C1 segment of cervical spinal cord (tissue), 14 donors: ENCODE measurements at regions not wholly inside any gene's neighbourhood (a gene's known extent, or its start where the extent isn't known, plus 50 kb on each side); places are given as distances from the start of the nearest gene placed in this dataset.
"Not testable (repeated sequence)": the region's sequence is repeated elsewhere in the genome, so short reads cannot be mapped to it uniquely, and the experiment has no call there.

ENCODE experiments used
- DNase-seq, 14 donors: peaks; one replicate each; lab custom pipeline; 2025; lab: John Stamatoyannopoulos, UW

GRCh38 chr5:120817044-120817985 lies 353.2 kb downstream of the PRR16 start:
- DNase-seq = no peak

- DNase-seq = no peak
These were observed 354.0 kb downstream of the PRR16 start for GRCh38 chr5:120818128-120818527.

- DNase-seq = no peak
These were observed 359.2 kb downstream of the PRR16 start for GRCh38 chr5:120823328-120823727.

- DNase-seq = not testable (repeated sequence)
These were observed 367.5 kb downstream of the PRR16 start for GRCh38 chr5:120831646-120832045.

- no peak for DNase-seq
These were observed 377.7 kb downstream of the PRR16 start for GRCh38 chr5:120841830-120842229.

GRCh38 chr5:120843390-120843980 lies 379.4 kb downstream of the PRR16 start:
- no peak for DNase-seq

- no peak for DNase-seq
These were observed 384.8 kb downstream of the PRR16 start for GRCh38 chr5:120848883-120849282.

- no peak for DNase-seq
These were observed 388.2 kb downstream of the PRR16 start for GRCh38 chr5:120852222-120852860.

GRCh38 chr5:120866997-120867396 lies 402.9 kb downstream of the PRR16 start:
- DNase-seq = no peak

- DNase-seq = no peak
These were observed 405.7 kb downstream of the PRR16 start for GRCh38 chr5:120869831-120870230.

GRCh38 chr5:120872297-120872696 lies 408.2 kb downstream of the PRR16 start:
- no peak for DNase-seq

- DNase-seq = no peak
These were observed 409.0 kb downstream of the PRR16 start for GRCh38 chr5:120873083-120873482.

- DNase-seq = no peak
These were observed 410.2 kb downstream of the PRR16 start for GRCh38 chr5:120874081-120874862.

- DNase-seq = no peak
These were observed 418.1 kb downstream of the PRR16 start for GRCh38 chr5:120882038-120882775.

GRCh38 chr5:120886351-120886860 lies 422.3 kb downstream of the PRR16 start:
- DNase-seq = no peak

GRCh38 chr5:120895660-120896059 lies 431.6 kb downstream of the PRR16 start:
- no peak for DNase-seq

GRCh38 chr5:120901199-120901598 lies 437.1 kb downstream of the PRR16 start:
- no peak for DNase-seq

GRCh38 chr5:120907953-120908352 lies 443.9 kb downstream of the PRR16 start:
- DNase-seq = no peak

GRCh38 chr5:120910629-120911028 lies 446.5 kb downstream of the PRR16 start:
- DNase-seq = no peak

- DNase-seq = no peak
These were observed 449.3 kb downstream of the PRR16 start for GRCh38 chr5:120913396-120913795.
